K562 (cell line): ENCODE measurements at regions not wholly inside any gene's neighbourhood (a gene's known extent, or its start where the extent isn't known, plus 50 kb on each side); places are given as distances from the start of the nearest gene placed in this dataset.

ENCODE experiments used
- ATAC-seq: fragments of 200-7000 bp; cut with Tn5 transposase; 3 replicates; pipeline ENCODE4 v1.9.1; 2020; ENCODE audit warnings: moderate library complexity
- BruUV-seq: library from RNA; stranded (reverse); fragments of 400-500 nt; replicated peaks from 2 replicates; lab custom pipeline; 2021; lab: Mats Ljungman, UMichigan
- CTCF ChIA-PET: fragments of 300-600 bp; formaldehyde crosslinking; extraction: SDS; loops from one replicate; lab custom pipeline; 2021; ENCODE audit warnings: low intra/inter-chr PET ratio; lab: Yijun Ruan, JAX
- POLR2A ChIA-PET: fragments of 300-600, 350-650 bp; sonication (Branson Sonifier 250); formaldehyde crosslinking; extraction: SDS; loops from one replicate; lab custom pipeline; 2021; ENCODE audit warnings: antibody characterized with exemption, inconsistent platforms; lab: Yijun Ruan, JAX
- DNase-seq, 4 experiments: peaks; one replicate each; pipeline versions ENCODE4 v3.0.0 to v3.0.0-alpha.2; 2011 to 2018; ENCODE audit warnings: low spot score in 3 of 4, mixed read lengths in 3 of 4; ENCODE audit errors: extremely low read depth in 1 of 4
- FAIRE-seq: peaks from 2 replicates; lab custom pipeline; 2011; peaks lifted over from hg19 to GRCh38; lab: Jason Lieb, UNC
- H2AFZ ChIP-seq: 2 replicates; pipeline ENCODE4 v1.6.0; 2011; ENCODE audit warnings: low read depth, low read length, control low read depth, inconsistent platforms
- H3K27ac ChIP-seq: fragments of 200-600 bp; 3 replicates; pipeline ENCODE4 v1.8.0; 2011; ENCODE audit warnings: low read depth, mild to moderate bottlenecking, control low read depth, inconsistent platforms, low read length, moderate library complexity, mixed read lengths; ENCODE audit errors: extremely low read depth
- H3K27me3 ChIP-seq, 2 experiments: fragments of 300-600 bp in 1 of 2; 2 replicates in 1 of 2; 3 replicates in 1 of 2; pipeline versions ENCODE4 v1.6.0 to v1.8.0; 2011; ENCODE audit warnings: inconsistent platforms in 2 of 2, low read length in 2 of 2, mild to moderate bottlenecking in 1 of 2, mixed read lengths in 1 of 2, moderate library complexity in 1 of 2; ENCODE audit not compliant: control insufficient read depth in 2 of 2, insufficient read depth in 2 of 2
- H3K36me3 ChIP-seq: fragments of 300-600 bp; 3 replicates; pipeline ENCODE4 v1.8.0; 2011; ENCODE audit warnings: mild to moderate bottlenecking, low read length, inconsistent platforms; ENCODE audit not compliant: control insufficient read depth, insufficient read depth
- H3K4me1 ChIP-seq, 2 experiments: fragments of 200-600 bp in 1 of 2; replicated peaks in 1 of 2; 2 replicates in 1 of 2; 3 replicates in 1 of 2; pipeline versions ENCODE4 v1.5.1 to v1.8.0; 2011; ENCODE audit warnings: inconsistent platforms in 2 of 2, low read length in 2 of 2, mild to moderate bottlenecking in 1 of 2, mixed read lengths in 1 of 2, moderate library complexity in 1 of 2; ENCODE audit not compliant: control insufficient read depth in 2 of 2, insufficient read depth in 2 of 2
- H3K4me2 ChIP-seq: 2 replicates; pipeline ENCODE4 v1.6.1; 2011; ENCODE audit warnings: low read length, control low read depth, inconsistent platforms, mixed read lengths; ENCODE audit not compliant: insufficient read depth
- H3K4me3 ChIP-seq: fragments of 200-600 bp; sonication (generic), shearing (Covaris generic); 2 replicates; pipeline ENCODE4 v1.5.1; 2016; ENCODE audit warnings: control low read depth, inconsistent platforms
- H3K79me2 ChIP-seq: fragments of 200-600 bp; 3 replicates; pipeline ENCODE4 v1.8.0; 2011; ENCODE audit warnings: low read length, inconsistent platforms; ENCODE audit not compliant: control insufficient read depth, insufficient read depth
- H3K9ac ChIP-seq, 2 experiments: 2 replicates each; pipeline versions ENCODE4 v1.6.0 to v1.6.1; 2011; ENCODE audit warnings: low read depth in 2 of 2, low read length in 2 of 2, control low read depth in 1 of 2, inconsistent platforms in 1 of 2, mild to moderate bottlenecking in 1 of 2, mixed read lengths in 1 of 2; ENCODE audit not compliant: insufficient read depth in 1 of 2
- H3K9me1 ChIP-seq: one replicate; pipeline ENCODE4 v1.6.0; 2011; ENCODE audit warnings: inconsistent platforms, mild to moderate bottlenecking, low read length, moderate library complexity; ENCODE audit not compliant: control insufficient read depth, insufficient read depth
- H3K9me3 ChIP-seq: replicated peaks from 2 replicates; pipeline ENCODE4 v1.5.1; 2011; ENCODE audit warnings: low read depth, low read length, inconsistent platforms; ENCODE audit not compliant: control insufficient read depth, insufficient read depth
- H4K20me1 ChIP-seq: replicated peaks from 2 replicates; pipeline ENCODE4 v1.6.1; 2011; ENCODE audit warnings: low read length, inconsistent platforms, mixed read lengths; ENCODE audit not compliant: control insufficient read depth, insufficient read depth
- BRD4 ChIP-seq: fragments of 200-600 bp; sonication (generic); IDR thresholded peaks from 2 replicates; pipeline ENCODE4 v1.6.1; 2017; ENCODE audit warnings: inconsistent platforms
- ESRRB ChIP-seq: fragments of 250-450 bp; sonication (Bioruptor Pico); IDR thresholded peaks from 2 replicates; pipeline ENCODE4 v1.5.0; 2020; ENCODE audit warnings: mild to moderate bottlenecking, moderate library complexity, borderline replicate concordance
- JUNB ChIP-seq: fragments of 450-650 bp; formaldehyde crosslinking; conservative IDR thresholded peaks from 2 replicates; pipeline ENCODE4 v1.4.0; 2020; ENCODE audit warnings: mild to moderate bottlenecking
- KAT8 ChIP-seq: fragments of 450-650 bp; IDR thresholded peaks from 2 replicates; pipeline ENCODE4 v1.6.1; 2016; ENCODE audit warnings: low read depth, mild to moderate bottlenecking
- PHF20 ChIP-seq: fragments of 450-650 bp; IDR thresholded peaks from 2 replicates; pipeline ENCODE4 v1.6.1; 2018; ENCODE audit not compliant: partially characterized antibody
- RCOR1 ChIP-seq, 2 experiments: IDR thresholded peaks; 2 replicates each; pipeline ENCODE4 v1.6.1; 2012; ENCODE audit warnings: low read depth in 2 of 2, low read length in 2 of 2, borderline replicate concordance in 1 of 2, improper control_type of control experiment in 1 of 2
- TCFL5 ChIP-seq: fragments of 250-450 bp; sonication (Bioruptor Pico); conservative IDR thresholded peaks from 2 replicates; pipeline ENCODE4 v1.6.1; 2021; ENCODE audit warnings: mild to moderate bottlenecking, moderate library complexity, matching md5 sums
- ZNF507 ChIP-seq: conservative IDR thresholded peaks from 2 replicates; pipeline ENCODE4 v1.6.1; 2017; ENCODE audit warnings: missing genetic modification characterization, missing compliant biosample characterization
- ZNF586 ChIP-seq: fragments of 450-650 bp; formaldehyde crosslinking; conservative IDR thresholded peaks from 2 replicates; pipeline ENCODE4 v1.4.0; 2020; ENCODE audit warnings: mild to moderate bottlenecking, moderate library complexity
- WGBS: fragments of 100-300 bp; shearing (Covaris generic); methylation state at CpG from one replicate; pipeline ENCODE4 v1.1.6; 2016; ENCODE audit warnings: low coverage, mixed read lengths; ENCODE audit not compliant: insufficient coverage; ENCODE audit errors: missing lambda C conversion rate; 5-methylcytosine and 5-hydroxymethylcytosine counted together
- in situ Hi-C: fragments of 300-500 bp; cut with MboI; formaldehyde crosslinking; loops from 4 replicates; pipeline ENCODE4 v1.15.0; 2018; ENCODE audit warnings: inconsistent platforms, mixed read lengths
- intact Hi-C: fragments of 100-400 bp; cut with micrococcal nuclease; formaldehyde crosslinking; loops from 2 replicates; pipeline ENCODE4 v1.14.2; 2022

DNA sequence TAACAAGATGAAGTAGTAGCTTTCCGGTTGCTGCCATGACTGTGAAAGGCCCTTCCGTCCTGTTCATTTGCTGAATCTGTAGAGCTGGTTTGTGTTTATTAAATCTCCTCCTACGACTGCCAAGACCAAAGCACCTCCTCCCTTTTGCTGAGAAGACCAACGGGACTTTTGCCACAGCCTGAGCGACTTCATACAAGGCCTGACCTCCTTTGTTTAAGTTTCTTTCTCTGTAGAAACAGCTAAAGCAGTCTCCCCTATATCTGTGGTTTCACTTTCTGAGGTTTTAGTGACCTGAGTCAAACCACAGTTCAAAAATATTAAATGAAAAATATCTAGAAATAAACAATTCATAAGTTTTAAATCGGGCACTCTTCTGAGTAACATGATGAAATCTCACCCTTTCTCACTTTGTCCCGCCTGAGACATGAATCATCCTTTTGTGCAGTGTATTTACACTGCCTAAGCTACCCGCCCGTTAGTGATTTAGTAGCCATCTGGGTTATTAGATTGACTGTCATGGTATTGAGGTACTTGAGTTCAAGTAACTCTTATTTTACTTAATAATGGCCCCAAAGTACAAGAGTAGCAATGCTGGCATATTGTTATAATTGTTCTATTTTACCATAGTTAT lies 119.1 kb upstream of the LRRC4C start (continued):
- TF ChIP-seq KAT8 (no peak), RCOR1 (IDR thresholded peaks at IDR 0.05; ENCODE audit: borderline replicate concordance in 1 of 2, low read depth in 2 of 2, low read length in 2 of 2) (no peak)
- TF ChIP-seq, all 486 proteins: peak for 0

DNA sequence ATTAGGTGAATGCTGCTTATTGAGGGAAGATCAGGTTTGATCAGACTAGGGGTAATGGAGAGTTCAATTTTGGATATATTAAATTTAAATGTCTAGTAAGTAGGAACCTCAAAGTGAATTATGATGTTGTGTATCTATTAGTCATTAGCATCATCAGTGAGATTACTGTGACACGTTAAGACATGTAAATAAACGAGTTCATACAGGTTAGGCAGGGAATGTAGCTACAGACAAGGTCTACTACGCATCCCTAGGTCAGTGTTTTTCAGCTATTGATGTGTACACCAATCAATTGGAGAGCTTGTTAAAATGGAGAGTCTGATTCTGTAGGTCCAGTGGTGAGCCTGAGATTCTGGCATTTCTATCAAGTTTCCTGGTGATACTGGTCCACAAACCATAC lies 120.1 kb upstream of the LRRC4C start:
- H3K9me1 ChIP-seq, result no peaks in the 10 kb centered on the region
- in situ Hi-C loops (no loop called here), intact Hi-C loops (no loop called here)
- H3K27me3 ChIP-seq, result no peaks in the 10 kb centered on the region
- no peaks in the 10 kb centered on the region for H3K36me3 ChIP-seq
- WGBS, result 0% methylated on average over 3 of the region's 3 CpGs
- H3K79me2 ChIP-seq, result no peaks in the 10 kb centered on the region
- CTCF ChIA-PET, result no interaction called here
- no TSS peak for BruUV-seq
- no peaks in the 10 kb centered on the region for H3K4me1 ChIP-seq
- H3K27ac ChIP-seq, result no peak overlapping the region
- no peak overlapping the region for H3K4me3 ChIP-seq
- H3K9ac ChIP-seq, result no peak overlapping the region
- no peak overlapping the region for H2AFZ ChIP-seq
- H3K9me3 ChIP-seq, result 0 out of 2 replicates have a peak, but pooled peaks cover 1% of the 10 kb centered on the region
- no peaks in the 10 kb centered on the region for H4K20me1 ChIP-seq
- TF ChIP-seq ZNF507 (no peak), PHF20 (no peak), JUNB (CRISPR knock-in tag) (no peak), ZNF586 (CRISPR knock-in tag) (no peak), BRD4 (no peak), TCFL5 (CRISPR knock-in tag) (no peak), ESRRB (CRISPR knock-in tag) (no peak)
- no peak for FAIRE-seq
- no peak overlapping the region for H3K4me2 ChIP-seq
- ATAC-seq, result no peak
- POLR2A ChIA-PET, result interaction anchor here (0.6 kb wide), 1 partner anchor 10 kb away, joined by 3 read pairs; no protein-coding TSS in a partner anchor
- no peak for DNase-seq
